ENCODE measurements at regions not wholly inside any gene's neighbourhood (a gene's known extent, or its start where the extent isn't known, plus 50 kb on each side); places are given as distances from the start of the nearest gene placed in this dataset.

- CTCF ChIA-PET: no interaction called here
- POLR2A ChIA-PET: no interaction called here
- no peaks in the 10 kb centered on the region for H3K27me3 ChIP-seq (ENCODE audit: control insufficient read depth, insufficient read depth, low read length)
- DNase-seq (ENCODE audit: low read depth, low spot score): no peak
- H3K27ac ChIP-seq (ENCODE audit: low read depth, low read length): no peak overlapping the region
- TF ChIP-seq CTCF (IDR thresholded peaks at IDR 0.05; ENCODE audit: low read depth, low read length): no peak
- H3K9me3 ChIP-seq (ENCODE audit: control insufficient read depth, insufficient read depth, low read length): peaks cover 49% of the 10 kb centered on the region
- H3K4me3 ChIP-seq (ENCODE audit: low read depth, low read length): no peak overlapping the region
Measured at GRCh38 chr14:97388408-97388807, 591.2 kb downstream of the VRK1 start.

- ChIA-PET CTCF (no interaction called here), POLR2A (no interaction called here)
- no peak for DNase-seq (ENCODE audit: low read depth, low spot score)
- Histone ChIP-seq H3K27ac (ENCODE audit: low read depth, low read length) (no peak overlapping the region), H3K27me3 (ENCODE audit: control insufficient read depth, insufficient read depth, low read length) (no peaks in the 10 kb centered on the region), H3K9me3 (ENCODE audit: control insufficient read depth, insufficient read depth, low read length) (peaks cover 49% of the 10 kb centered on the region), H3K4me3 (ENCODE audit: low read depth, low read length) (no peak overlapping the region)
- TF ChIP-seq CTCF (IDR thresholded peaks at IDR 0.05; ENCODE audit: low read depth, low read length): no peak
Measured at GRCh38 chr14:97390096-97390724, 593.0 kb downstream of the VRK1 start.

DNA sequence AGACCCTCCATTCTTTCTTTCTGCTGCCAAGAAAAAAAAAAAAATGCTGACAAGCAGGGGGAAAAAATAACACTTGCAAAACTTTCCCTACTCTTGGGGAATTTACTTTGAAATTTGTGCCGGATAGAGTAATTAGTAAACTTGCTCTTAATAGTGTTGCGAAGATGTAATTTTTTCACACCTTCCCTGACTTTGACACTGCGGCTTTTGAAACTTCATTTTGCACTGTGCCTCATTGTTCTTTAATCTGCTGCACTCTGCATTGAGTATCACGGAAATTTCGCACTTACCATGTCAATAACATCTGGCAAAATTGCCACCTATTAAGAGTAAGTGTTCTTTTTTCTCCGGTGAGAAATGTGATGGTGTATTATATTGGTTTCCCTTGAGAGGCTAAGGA is 596.1 kb downstream of the VRK1 start:
- ChIA-PET CTCF (no interaction called here), POLR2A (no interaction called here)
- H3K4me3 ChIP-seq (ENCODE audit: low read depth, low read length): no peak overlapping the region
- peaks cover 53% of the 10 kb centered on the region for H3K9me3 ChIP-seq (ENCODE audit: control insufficient read depth, insufficient read depth, low read length)
- no peak for TF ChIP-seq CTCF (IDR thresholded peaks at IDR 0.05; ENCODE audit: low read depth, low read length)
- H3K27me3 ChIP-seq (ENCODE audit: control insufficient read depth, insufficient read depth, low read length): no peaks in the 10 kb centered on the region
- no peak for DNase-seq (ENCODE audit: low read depth, low spot score)
- no peak overlapping the region for H3K27ac ChIP-seq (ENCODE audit: low read depth, low read length)

GRCh38 chr14:97395068-97395467 is 597.9 kb downstream of the VRK1 start:
- CTCF ChIA-PET: no interaction called here

GRCh38 chr14:97401714-97402113 is 604.5 kb downstream of the VRK1 start:
- POLR2A ChIA-PET: no interaction called here
- Histone ChIP-seq H3K27ac (ENCODE audit: low read depth, low read length) (no peak overlapping the region), H3K4me3 (ENCODE audit: low read depth, low read length) (no peak overlapping the region), H3K9me3 (ENCODE audit: control insufficient read depth, insufficient read depth, low read length) (peaks cover 32% of the 10 kb centered on the region), H3K27me3 (ENCODE audit: control insufficient read depth, insufficient read depth, low read length) (no peaks in the 10 kb centered on the region)
- CTCF ChIA-PET: interaction anchor here (0.6 kb wide), 1 partner anchor 1842 kb away, joined by 6 read pairs; no protein-coding TSS in a partner anchor
- DNase-seq (ENCODE audit: low read depth, low spot score): no peak
- no peak for TF ChIP-seq CTCF (IDR thresholded peaks at IDR 0.05; ENCODE audit: low read depth, low read length)

More at GRCh38 chr14:97395068-97395467, 597.9 kb downstream of the VRK1 start:
- POLR2A ChIA-PET: no interaction called here
- TF ChIP-seq CTCF (IDR thresholded peaks at IDR 0.05; ENCODE audit: low read depth, low read length): no peak
- H3K9me3 ChIP-seq (ENCODE audit: control insufficient read depth, insufficient read depth, low read length): peaks cover 44% of the 10 kb centered on the region
- no peak overlapping the region for H3K27ac ChIP-seq (ENCODE audit: low read depth, low read length)
- H3K27me3 ChIP-seq (ENCODE audit: control insufficient read depth, insufficient read depth, low read length): no peaks in the 10 kb centered on the region
- H3K4me3 ChIP-seq (ENCODE audit: low read depth, low read length): no peak overlapping the region
- no peak for DNase-seq (ENCODE audit: low read depth, low spot score)

Data from AG04450 (cell line).